D721Med (cell line): ENCODE measurements at regions not wholly inside any gene's neighbourhood (a gene's known extent, or its start where the extent isn't known, plus 50 kb on each side); places are given as distances from the start of the nearest gene placed in this dataset.

Source experiments
- DNase-seq: peaks from one replicate; pipeline ENCODE4 v3.0.0; 2011; ENCODE audit warnings: low spot score; ENCODE audit not compliant: insufficient read length
- FAIRE-seq: peaks from 2 replicates; lab custom pipeline; 2011; peaks lifted over from hg19 to GRCh38; lab: Jason Lieb, UNC
- CTCF ChIP-seq: IDR thresholded peaks from 2 replicates; pipeline ENCODE4 v1.5.1; 2012; ENCODE audit warnings: mild to moderate bottlenecking, control low read depth; ENCODE audit not compliant: insufficient read depth; ENCODE audit errors: missing control alignments

GRCh38 chr4:153997516-153997915 is 208.6 kb upstream of the SFRP2 start:
- DNase-seq, result no peak
- no peak for FAIRE-seq
- no peak for TF ChIP-seq CTCF

DNA sequence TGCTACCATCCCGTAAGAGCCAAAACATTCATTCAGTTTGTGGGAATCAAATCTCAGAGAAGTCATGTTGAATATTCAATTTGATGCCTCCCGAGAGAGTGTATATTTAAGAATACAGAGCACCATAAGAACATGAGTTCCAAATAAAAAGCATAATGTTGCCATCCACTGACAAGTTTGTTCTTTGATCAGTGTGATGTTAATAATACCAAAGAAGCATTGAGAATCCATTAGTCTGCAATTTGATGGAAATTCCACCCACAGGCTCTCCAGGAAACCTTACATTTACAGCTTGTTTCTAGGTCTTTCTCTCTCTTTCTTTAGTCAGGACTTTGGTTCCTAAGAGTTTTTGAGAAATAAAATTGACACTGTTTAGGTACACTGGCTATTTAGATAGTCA is 200.6 kb upstream of the SFRP2 start:
- no peak for TF ChIP-seq CTCF
- FAIRE-seq (no peak), DNase-seq (no peak)

DNA sequence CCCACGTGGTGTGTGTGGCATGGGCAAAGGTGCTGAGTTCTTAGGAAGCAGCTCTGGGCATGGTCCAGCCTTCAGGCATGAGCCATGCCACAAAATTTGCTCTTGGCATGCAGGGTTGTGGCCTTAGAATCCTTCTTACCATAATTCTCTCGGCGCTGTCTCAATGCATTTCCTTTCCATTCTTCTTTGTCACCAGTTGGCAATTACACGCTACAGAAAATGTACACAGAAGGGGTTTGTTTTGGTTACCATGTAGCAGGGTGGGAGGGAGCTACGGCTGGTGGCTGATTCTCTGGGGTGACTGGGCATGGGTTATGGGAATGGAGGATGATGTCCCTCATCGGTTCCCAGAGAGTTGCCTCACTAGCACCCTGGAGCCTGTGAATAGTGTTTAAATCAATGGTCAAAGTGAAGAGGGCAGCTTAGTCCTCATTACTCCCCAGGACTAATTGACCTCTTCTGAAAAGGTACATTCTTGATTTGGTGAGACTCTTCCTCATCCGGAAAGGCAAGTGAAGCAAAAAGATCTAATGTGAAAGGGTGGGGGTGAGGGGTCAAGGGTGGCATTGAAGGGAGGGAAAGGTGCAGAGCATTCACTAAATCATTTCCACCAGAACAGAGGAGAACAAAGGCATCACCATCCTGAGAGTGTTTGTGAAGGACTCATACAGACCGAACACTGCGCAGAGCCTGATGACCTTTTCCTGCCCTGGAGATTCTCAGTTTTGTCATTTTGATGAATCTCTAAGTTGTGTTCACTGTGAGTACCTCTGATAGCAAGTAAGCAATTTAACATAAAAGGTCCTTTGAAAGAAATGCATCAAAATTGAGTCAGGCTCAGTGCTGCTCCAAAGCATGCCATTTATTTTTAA is 199.8 kb upstream of the SFRP2 start:
- TF ChIP-seq CTCF, result no peak
- FAIRE-seq (no peak), DNase-seq (no peak)

- no peak for FAIRE-seq
- no peak for TF ChIP-seq CTCF
- DNase-seq, result no peak
These were observed 198.4 kb upstream of the SFRP2 start for GRCh38 chr4:153987291-153987690.

- DNase-seq, result no peak
- TF ChIP-seq CTCF, result no peak
- FAIRE-seq, result no peak
These were observed 188.1 kb upstream of the SFRP2 start for GRCh38 chr4:153976954-153977353.

DNA sequence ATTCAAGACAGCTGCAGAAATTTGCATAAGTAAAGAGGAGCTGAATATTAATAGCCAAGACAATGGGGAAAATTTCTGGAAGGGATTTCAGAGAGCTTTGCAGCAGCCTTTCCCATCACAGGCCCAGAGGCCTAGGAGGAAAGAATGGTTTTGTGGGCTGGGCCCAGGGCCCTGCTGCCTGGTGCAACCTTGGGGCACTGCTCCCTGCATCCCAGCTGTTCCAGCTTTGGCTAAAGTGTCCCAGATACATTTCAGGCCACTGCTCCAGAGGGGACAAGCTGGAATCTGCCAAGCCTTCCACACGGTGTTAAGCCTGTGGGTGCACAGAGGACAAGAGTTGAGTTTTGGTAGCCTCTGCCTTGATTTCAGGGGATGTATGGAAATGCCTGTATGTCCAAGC is 185.6 kb upstream of the SFRP2 start:
- no peak for FAIRE-seq
- no peak for TF ChIP-seq CTCF
- DNase-seq, result no peak

DNA sequence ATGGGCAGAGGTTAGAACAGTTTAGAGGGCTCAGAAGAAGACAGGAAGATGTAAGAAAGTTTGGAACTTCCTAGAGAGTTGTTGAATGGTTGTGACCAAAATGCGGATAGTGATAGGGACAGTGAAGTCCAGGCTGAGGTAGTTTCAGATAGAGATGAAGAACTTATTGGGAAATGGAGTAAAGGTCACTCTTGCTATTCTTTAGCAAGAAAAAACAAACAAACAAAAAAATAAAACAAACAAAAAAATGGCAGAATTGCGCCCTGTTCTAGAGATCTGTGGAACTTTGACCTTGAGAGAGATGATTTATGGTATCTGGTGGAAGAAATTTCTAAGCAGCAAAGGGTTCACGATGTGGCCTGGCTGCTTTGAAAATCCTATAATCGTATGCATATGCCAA is 185.1 kb upstream of the SFRP2 start:
- TF ChIP-seq CTCF, result no peak
- no peak for DNase-seq
- no peak for FAIRE-seq
